ENCODE measurements at regions not wholly inside any gene's neighbourhood (a gene's known extent, or its start where the extent isn't known, plus 50 kb on each side); places are given as distances from the start of the nearest gene placed in this dataset.

DNA sequence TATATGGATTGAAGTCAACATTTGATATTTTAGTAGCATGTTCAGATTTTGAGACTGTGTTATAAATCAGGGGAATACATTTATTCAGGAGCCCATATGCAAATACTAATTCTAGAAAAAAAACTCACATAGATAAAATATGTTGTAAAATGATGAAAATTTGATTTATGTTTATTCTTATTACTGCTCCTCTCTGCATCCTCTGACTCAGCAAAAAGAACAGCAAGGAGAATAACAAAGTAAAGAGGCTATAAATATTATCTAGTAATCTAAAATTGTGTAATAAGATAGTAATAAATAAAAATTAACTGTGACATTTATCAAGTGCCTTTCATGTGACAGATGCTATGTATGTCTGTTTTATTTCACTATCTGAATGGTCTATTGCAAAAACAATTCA, 507.2 kb upstream of the ANO3 start:
- TF ChIP-seq, protein P1, sequence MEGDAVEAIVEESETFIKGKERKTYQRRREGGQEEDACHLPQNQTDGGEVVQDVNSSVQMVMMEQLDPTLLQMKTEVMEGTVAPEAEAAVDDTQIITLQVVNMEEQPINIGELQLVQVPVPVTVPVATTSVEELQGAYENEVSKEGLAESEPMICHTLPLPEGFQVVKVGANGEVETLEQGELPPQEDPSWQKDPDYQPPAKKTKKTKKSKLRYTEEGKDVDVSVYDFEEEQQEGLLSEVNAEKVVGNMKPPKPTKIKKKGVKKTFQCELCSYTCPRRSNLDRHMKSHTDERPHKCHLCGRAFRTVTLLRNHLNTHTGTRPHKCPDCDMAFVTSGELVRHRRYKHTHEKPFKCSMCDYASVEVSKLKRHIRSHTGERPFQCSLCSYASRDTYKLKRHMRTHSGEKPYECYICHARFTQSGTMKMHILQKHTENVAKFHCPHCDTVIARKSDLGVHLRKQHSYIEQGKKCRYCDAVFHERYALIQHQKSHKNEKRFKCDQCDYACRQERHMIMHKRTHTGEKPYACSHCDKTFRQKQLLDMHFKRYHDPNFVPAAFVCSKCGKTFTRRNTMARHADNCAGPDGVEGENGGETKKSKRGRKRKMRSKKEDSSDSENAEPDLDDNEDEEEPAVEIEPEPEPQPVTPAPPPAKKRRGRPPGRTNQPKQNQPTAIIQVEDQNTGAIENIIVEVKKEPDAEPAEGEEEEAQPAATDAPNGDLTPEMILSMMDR (conservative IDR thresholded peaks at IDR 0.05; ENCODE audit: low read depth in 2 of 2), result no peak
- TF ChIP-seq JUNB (IDR thresholded peaks at IDR 0.05; ENCODE audit: unreplicated experiment) (no peak), EZH2 (IDR thresholded peaks at IDR 0.05; ENCODE audit: low read depth, unreplicated experiment) (no peak), POLR2AphosphoS5 (IDR thresholded peaks at IDR 0.05; ENCODE audit: low read depth) (no peak)

Data from GM23338 (cell line).